GM23338 (cell line): ENCODE measurements at regions not wholly inside any gene's neighbourhood (a gene's known extent, or its start where the extent isn't known, plus 50 kb on each side); places are given as distances from the start of the nearest gene placed in this dataset.

ENCODE experiments used
- ATAC-seq: fragments of 200-7000 bp; cut with Tn5 transposase; 3 replicates; pipeline ENCODE4 v1.9.1; 2020
- DNase-seq: peaks from one replicate; pipeline ENCODE4 v3.0.0-alpha.2; 2015; ENCODE audit warnings: low spot score
- H2AFZ ChIP-seq: fragments of 200-600 bp; sonication (generic); 2 replicates; pipeline ENCODE4 v1.8.0; 2016; ENCODE audit warnings: antibody characterized with exemption, mild to moderate bottlenecking, moderate library complexity
- H3F3A ChIP-seq: fragments of 200-600 bp; sonication (generic); replicated peaks from 2 replicates; pipeline ENCODE4 v1.8.0; 2017; ENCODE audit warnings: antibody characterized with exemption, mixed run types, low read depth
- H3K27ac ChIP-seq: fragments of 200-600 bp; sonication (generic); 2 replicates; pipeline ENCODE4 v1.6.1; 2016; ENCODE audit warnings: low read depth
- H3K27me3 ChIP-seq: fragments of 200-600 bp; sonication (generic); 2 replicates; pipeline ENCODE4 v1.8.0; 2016; ENCODE audit warnings: mild to moderate bottlenecking, mixed run types, moderate library complexity; ENCODE audit not compliant: insufficient read depth
- H3K36me3 ChIP-seq: fragments of 200-600 bp; sonication (generic); 2 replicates; pipeline ENCODE4 v1.8.0; 2016; ENCODE audit warnings: mild to moderate bottlenecking; ENCODE audit not compliant: insufficient read depth
- H3K4me1 ChIP-seq: fragments of 200-600 bp; sonication (generic); 2 replicates; pipeline ENCODE4 v1.8.0; 2016; ENCODE audit warnings: mild to moderate bottlenecking, moderate library complexity; ENCODE audit not compliant: insufficient read depth
- H3K4me2 ChIP-seq: fragments of 200-600 bp; sonication (generic); 2 replicates; pipeline ENCODE4 v1.7.1; 2017; ENCODE audit warnings: mixed run types
- H3K4me3 ChIP-seq: fragments of 200-600 bp; sonication (generic); 2 replicates; pipeline ENCODE4 v1.6.1; 2016; ENCODE audit warnings: mixed run types
- H3K79me2 ChIP-seq: fragments of 200-600 bp; sonication (generic); replicated peaks from 2 replicates; pipeline ENCODE4 v1.8.0; 2017; ENCODE audit warnings: mild to moderate bottlenecking; ENCODE audit not compliant: insufficient read depth
- H3K9me2 ChIP-seq: fragments of 200-600 bp; sonication (generic); 2 replicates; pipeline ENCODE4 v1.8.0; 2017; ENCODE audit not compliant: insufficient read depth
- H4K20me1 ChIP-seq: fragments of 200-600 bp; sonication (generic); replicated peaks from 2 replicates; pipeline ENCODE4 v1.8.0; 2017; ENCODE audit warnings: mild to moderate bottlenecking; ENCODE audit not compliant: insufficient read depth
- H3K27ac Mint-ChIP-seq: 2 replicates; pipeline ENCODE4 v1.8.0; 2020; ENCODE audit warnings: inconsistent platforms, mild to moderate bottlenecking, moderate library complexity, mixed read lengths
- H3K27me3 Mint-ChIP-seq: 3 replicates; pipeline ENCODE4 v1.8.0; 2022; ENCODE audit warnings: low read depth, mild to moderate bottlenecking, moderate library complexity, mixed read lengths, inconsistent platforms; ENCODE audit not compliant: insufficient read depth, poor library complexity
- H3K36me3 Mint-ChIP-seq: 3 replicates; pipeline ENCODE4 v1.8.0; 2021; ENCODE audit warnings: low read depth, mild to moderate bottlenecking, inconsistent platforms, moderate library complexity, mixed read lengths
- H3K4me1 Mint-ChIP-seq: 3 replicates; pipeline ENCODE4 v1.8.0; 2020; ENCODE audit warnings: mild to moderate bottlenecking, inconsistent platforms, mixed read lengths
- H3K4me3 Mint-ChIP-seq: 3 replicates; pipeline ENCODE4 v1.8.0; 2021; ENCODE audit warnings: moderate library complexity, mild to moderate bottlenecking, inconsistent platforms, mixed read lengths
- H3K9me3 Mint-ChIP-seq: 3 replicates; pipeline ENCODE4 v1.8.0; 2020; ENCODE audit warnings: moderate library complexity, mild to moderate bottlenecking, inconsistent platforms, mixed read lengths
- CREB1 ChIP-seq: fragments of 250-450 bp; sonication (Bioruptor Pico); IDR thresholded peaks from 2 replicates; pipeline ENCODE4 v1.5.0; 2020; ENCODE audit warnings: low read depth, mild to moderate bottlenecking, moderate library complexity
- ETS1 ChIP-seq: IDR thresholded peaks from 2 replicates; pipeline ENCODE4 v1.6.1; 2016; ENCODE audit warnings: antibody characterized with exemption
- EZH2 ChIP-seq: fragments of 200-600 bp; sonication (generic); IDR thresholded peaks from one replicate; pipeline ENCODE4 v1.8.0; 2017; ENCODE audit warnings: antibody characterized with exemption, mild to moderate bottlenecking, low read depth; ENCODE audit not compliant: unreplicated experiment
- STAT1 ChIP-seq: IDR thresholded peaks from one replicate; pipeline ENCODE4 v1.6.1; 2016; ENCODE audit warnings: antibody characterized with exemption; ENCODE audit not compliant: unreplicated experiment
- ZNF114 ChIP-seq: fragments of 250-450 bp; sonication (Bioruptor Pico); IDR thresholded peaks from 2 replicates; pipeline ENCODE4 v1.5.0; 2020; ENCODE audit warnings: mild to moderate bottlenecking, moderate library complexity
- ZNF462 ChIP-seq: fragments of 250-450 bp; sonication (Bioruptor Pico); IDR thresholded peaks from 2 replicates; pipeline ENCODE4 v1.5.0; 2020; ENCODE audit warnings: mild to moderate bottlenecking, moderate library complexity
- TF ChIP-seq, protein P1 (sequence below), 2 experiments: fragments of 200-600 bp in 1 of 2; sonication (generic) in 1 of 2; conservative IDR thresholded peaks; 2 replicates each; pipeline versions ENCODE4 v1.5.1 to v1.6.1; 2016 to 2017; ENCODE audit warnings: antibody characterized with exemption in 2 of 2, low read depth in 2 of 2, mild to moderate bottlenecking in 2 of 2, moderate library complexity in 1 of 2

GRCh38 chr12:69002969-69003368 lies 70.0 kb upstream of the CPM start:
- no peaks in the 10 kb centered on the region for H3F3A ChIP-seq
- H3K4me2 ChIP-seq, result no peak overlapping the region
- Mint-ChIP-seq H3K27me3 (peaks cover 4% of the 10 kb centered on the region), H3K4me1 (peaks cover 17% of the 10 kb centered on the region), H3K36me3 (no peaks in the 10 kb centered on the region), H3K4me3 (no peak overlapping the region), H3K9me3 (peaks cover 7% of the 10 kb centered on the region; the same call in 1 of the 3 replicates), H3K27ac (no peak overlapping the region)
- no peak overlapping the region for H2AFZ ChIP-seq
- DNase-seq, result no peak
- H3K4me1 ChIP-seq, result peaks cover 16% of the 10 kb centered on the region
- no peaks in the 10 kb centered on the region for H3K36me3 ChIP-seq
- H3K79me2 ChIP-seq, result no peaks in the 10 kb centered on the region
- no peaks in the 10 kb centered on the region for H4K20me1 ChIP-seq
- no peak for TF ChIP-seq ZNF114 (CRISPR knock-in tag)
- no peak for TF ChIP-seq CREB1 (CRISPR knock-in tag)
- H3K27ac ChIP-seq, result no peak overlapping the region
- no peaks in the 10 kb centered on the region for H3K27me3 ChIP-seq
- H3K9me2 ChIP-seq, result 0 out of 2 replicates have a peak, but pooled peaks cover 6% of the 10 kb centered on the region
- ATAC-seq, result no peak
- no peak overlapping the region for H3K4me3 ChIP-seq

DNA sequence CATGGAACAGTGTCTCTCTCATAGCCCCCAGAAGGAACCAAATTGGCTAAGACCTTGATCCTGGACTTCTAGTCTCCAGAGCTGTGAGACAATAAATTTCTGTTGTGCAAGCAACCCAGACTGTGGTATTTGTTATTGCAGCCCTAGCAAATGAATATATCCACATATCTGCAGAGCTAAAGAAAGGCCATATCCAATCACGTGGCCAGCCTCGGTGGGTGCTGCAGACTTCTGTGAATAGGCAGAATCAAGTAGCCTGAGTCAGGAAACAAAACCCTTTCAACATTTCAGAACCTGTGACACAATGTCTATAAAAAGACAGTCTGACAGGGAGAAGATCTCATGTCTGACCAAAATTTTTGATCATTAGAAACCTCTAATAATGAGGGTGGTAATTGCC lies 71.0 kb upstream of the CPM start:
- no peak overlapping the region for H3K4me3 ChIP-seq
- no peaks in the 10 kb centered on the region for H3K27me3 ChIP-seq
- H3K9me2 ChIP-seq, result 0 out of 2 replicates have a peak, but pooled peaks cover 5% of the 10 kb centered on the region
- H3K4me1 ChIP-seq, result peaks cover 19% of the 10 kb centered on the region
- H3F3A ChIP-seq, result no peaks in the 10 kb centered on the region
- H3K79me2 ChIP-seq, result no peaks in the 10 kb centered on the region
- no peaks in the 10 kb centered on the region for H3K36me3 Mint-ChIP-seq
- H3K4me2 ChIP-seq, result no peak overlapping the region
- peaks cover 3% of the 10 kb centered on the region; the same call in 1 of the 3 replicates for H3K9me3 Mint-ChIP-seq
- no peak for DNase-seq
- H4K20me1 ChIP-seq, result no peaks in the 10 kb centered on the region
- peaks cover 24% of the 10 kb centered on the region for H3K4me1 Mint-ChIP-seq
- H3K4me3 Mint-ChIP-seq, result no peak overlapping the region
- no peak overlapping the region for H3K27ac ChIP-seq
- peaks cover 5% of the 10 kb centered on the region for H3K27me3 Mint-ChIP-seq
- no peak overlapping the region for H2AFZ ChIP-seq
- no peak for ATAC-seq
- H3K36me3 ChIP-seq, result no peaks in the 10 kb centered on the region
- no peak for TF ChIP-seq STAT1
- no peak for TF ChIP-seq EZH2
- TF ChIP-seq ZNF462, result no peak
- TF ChIP-seq, protein P1, sequence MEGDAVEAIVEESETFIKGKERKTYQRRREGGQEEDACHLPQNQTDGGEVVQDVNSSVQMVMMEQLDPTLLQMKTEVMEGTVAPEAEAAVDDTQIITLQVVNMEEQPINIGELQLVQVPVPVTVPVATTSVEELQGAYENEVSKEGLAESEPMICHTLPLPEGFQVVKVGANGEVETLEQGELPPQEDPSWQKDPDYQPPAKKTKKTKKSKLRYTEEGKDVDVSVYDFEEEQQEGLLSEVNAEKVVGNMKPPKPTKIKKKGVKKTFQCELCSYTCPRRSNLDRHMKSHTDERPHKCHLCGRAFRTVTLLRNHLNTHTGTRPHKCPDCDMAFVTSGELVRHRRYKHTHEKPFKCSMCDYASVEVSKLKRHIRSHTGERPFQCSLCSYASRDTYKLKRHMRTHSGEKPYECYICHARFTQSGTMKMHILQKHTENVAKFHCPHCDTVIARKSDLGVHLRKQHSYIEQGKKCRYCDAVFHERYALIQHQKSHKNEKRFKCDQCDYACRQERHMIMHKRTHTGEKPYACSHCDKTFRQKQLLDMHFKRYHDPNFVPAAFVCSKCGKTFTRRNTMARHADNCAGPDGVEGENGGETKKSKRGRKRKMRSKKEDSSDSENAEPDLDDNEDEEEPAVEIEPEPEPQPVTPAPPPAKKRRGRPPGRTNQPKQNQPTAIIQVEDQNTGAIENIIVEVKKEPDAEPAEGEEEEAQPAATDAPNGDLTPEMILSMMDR (conservative IDR thresholded peaks at IDR 0.05; ENCODE audit: low read depth in 2 of 2), result no peak
- TF ChIP-seq CREB1 (CRISPR knock-in tag), result no peak
- TF ChIP-seq ETS1, result no peak
- no peak overlapping the region for H3K27ac Mint-ChIP-seq
